SK-N-SH (cell line): ENCODE measurements at regions not wholly inside any gene's neighbourhood (a gene's known extent, or its start where the extent isn't known, plus 50 kb on each side); places are given as distances from the start of the nearest gene placed in this dataset.

Experiments used
- CTCF ChIA-PET: fragments of 300-600, 350-600 bp; formaldehyde crosslinking; extraction: SDS; loops from one replicate; lab custom pipeline; 2021; lab: Yijun Ruan, JAX
- POLR2A ChIA-PET: fragments of 350-600 bp; sonication (Branson Sonifier 250); formaldehyde crosslinking; extraction: SDS; loops from one replicate; lab custom pipeline; 2020; ENCODE audit warnings: antibody characterized with exemption, inconsistent platforms; lab: Yijun Ruan, JAX
- DNase-seq: peaks from one replicate; pipeline ENCODE4 v3.0.0; 2012
- H2AFZ ChIP-seq: fragments of 200-600 bp; sonication (generic); 2 replicates; pipeline ENCODE4 v1.8.1; 2016; ENCODE audit warnings: antibody characterized with exemption, mild to moderate bottlenecking, low read depth
- H3F3A ChIP-seq: fragments of 200-600 bp; sonication (generic); replicated peaks from 2 replicates; pipeline ENCODE3; 2016; ENCODE audit warnings: antibody characterized with exemption, mild to moderate bottlenecking; ENCODE audit not compliant: insufficient read depth
- H3K27ac ChIP-seq, 2 experiments: fragments of 200-500 bp in 1 of 2; fragments of 200-600 bp in 1 of 2; sonication (Bioruptor generic) in 1 of 2; sonication (generic), shearing (Covaris generic) in 1 of 2; 2 replicates each; pipeline versions ENCODE4 v1.5.1 to v1.6.1; 2014 to 2016; ENCODE audit warnings: low read depth in 2 of 2, inconsistent platforms in 1 of 2, low read length in 1 of 2, mild to moderate bottlenecking in 1 of 2, mixed read lengths in 1 of 2
- H3K27me3 ChIP-seq: fragments of 200-600 bp; sonication (generic), shearing (Covaris generic); 2 replicates; pipeline ENCODE4 v1.6.1; 2016; ENCODE audit warnings: mixed run types; ENCODE audit not compliant: insufficient read depth
- H3K36me3 ChIP-seq, 2 experiments: fragments of 200-500 bp in 1 of 2; fragments of 200-600 bp in 1 of 2; sonication (Bioruptor generic) in 1 of 2; sonication (generic) in 1 of 2; replicated peaks in 1 of 2; 2 replicates each; pipeline versions ENCODE3 to v1.5.1; 2014 to 2016; ENCODE audit warnings: low read length in 1 of 2, mild to moderate bottlenecking in 1 of 2; ENCODE audit not compliant: insufficient read depth in 2 of 2, control insufficient read depth in 1 of 2
- H3K4me1 ChIP-seq, 2 experiments: fragments of 200-500 bp in 1 of 2; fragments of 200-600 bp in 1 of 2; sonication (Bioruptor generic) in 1 of 2; sonication (generic), shearing (Covaris generic) in 1 of 2; 2 replicates each; pipeline versions ENCODE4 v1.5.1 to v1.6.1; 2014 to 2016; ENCODE audit warnings: low read depth in 1 of 2, low read length in 1 of 2, mixed run types in 1 of 2; ENCODE audit not compliant: insufficient read depth in 2 of 2, control insufficient read depth in 1 of 2
- H3K4me2 ChIP-seq: fragments of 200-600 bp; sonication (generic), shearing (Covaris generic); 2 replicates; pipeline ENCODE4 v1.6.1; 2017; ENCODE audit warnings: mixed run types
- H3K4me3 ChIP-seq, 2 experiments: fragments of 200-500 bp in 1 of 2; fragments of 200-600 bp in 1 of 2; sonication (Bioruptor generic) in 1 of 2; sonication (generic), shearing (Covaris generic) in 1 of 2; 2 replicates each; pipeline versions ENCODE4 v1.5.1 to v1.8.1; 2014 to 2016; ENCODE audit warnings: low read depth in 2 of 2, inconsistent platforms in 1 of 2, low read length in 1 of 2, mild to moderate bottlenecking in 1 of 2, mixed read lengths in 1 of 2, moderate library complexity in 1 of 2
- H3K79me2 ChIP-seq: fragments of 200-600 bp; sonication (generic); 2 replicates; pipeline ENCODE4 v1.8.1; 2017; ENCODE audit warnings: mild to moderate bottlenecking; ENCODE audit not compliant: insufficient read depth
- H3K9ac ChIP-seq: fragments of 200-600 bp; sonication (generic); 2 replicates; pipeline ENCODE4 v1.6.1; 2017; ENCODE audit warnings: mixed run types
- H3K9me2 ChIP-seq: fragments of 200-600 bp; sonication (generic); 2 replicates; pipeline ENCODE4 v1.6.1; 2017; ENCODE audit warnings: mixed run types
- H3K9me3 ChIP-seq: fragments of 200-600 bp; sonication (generic); 2 replicates; pipeline ENCODE4 v1.6.1; 2017; ENCODE audit warnings: mixed run types, mild to moderate bottlenecking, moderate library complexity
- H4K20me1 ChIP-seq: fragments of 200-600 bp; sonication (generic); 2 replicates; pipeline ENCODE4 v1.6.1; 2017; ENCODE audit warnings: mild to moderate bottlenecking, mixed run types; ENCODE audit not compliant: insufficient read depth
- CHD2 ChIP-seq: fragments of 150-350 bp; IDR thresholded peaks from 2 replicates; pipeline ENCODE4 v1.6.1; 2018; ENCODE audit warnings: low read length; ENCODE audit not compliant: partially characterized antibody
- CTCF ChIP-seq: fragments of 200-600 bp; sonication (generic); IDR thresholded peaks from 2 replicates; pipeline ENCODE4 v1.6.1; 2017; ENCODE audit warnings: antibody characterized with exemption, mild to moderate bottlenecking, moderate library complexity
- ELF1 ChIP-seq: IDR thresholded peaks from 2 replicates; pipeline ENCODE4 v1.4.0; 2012
- FOSL2 ChIP-seq: IDR thresholded peaks from 2 replicates; pipeline ENCODE4 v1.4.0; 2012; ENCODE audit warnings: low read depth, mild to moderate bottlenecking, moderate library complexity, borderline replicate concordance
- FOXM1 ChIP-seq: IDR thresholded peaks from 2 replicates; pipeline ENCODE4 v1.4.0; 2012; ENCODE audit warnings: low read depth, mild to moderate bottlenecking
- GATA2 ChIP-seq: sonication (generic); formaldehyde crosslinking; IDR thresholded peaks from 2 replicates; pipeline ENCODE4 v1.5.0; 2020; ENCODE audit warnings: mild to moderate bottlenecking, missing genetic modification reagents
- NFIC ChIP-seq: IDR thresholded peaks from 2 replicates; pipeline ENCODE4 v1.4.0; 2012; ENCODE audit warnings: borderline replicate concordance
- PBX3 ChIP-seq: IDR thresholded peaks from 2 replicates; pipeline ENCODE4; 2012
- POLR2AphosphoS5 ChIP-seq: IDR thresholded peaks from 2 replicates; pipeline ENCODE4 v1.6.1; 2012; ENCODE audit warnings: low read depth, low read length
- RAD21 ChIP-seq: IDR thresholded peaks from 2 replicates; pipeline ENCODE4 v1.6.1; 2012; ENCODE audit warnings: mild to moderate bottlenecking, low read length
- REST ChIP-seq: IDR thresholded peaks from 2 replicates; pipeline ENCODE4 v1.6.1; 2012; ENCODE audit warnings: mild to moderate bottlenecking, low read depth, low read length, moderate library complexity
- RXRA ChIP-seq: IDR thresholded peaks from 2 replicates; pipeline ENCODE4 v1.4.0; 2012; ENCODE audit warnings: low read depth, mild to moderate bottlenecking, borderline replicate concordance
- SMC3 ChIP-seq: IDR thresholded peaks from 2 replicates; pipeline ENCODE4 v1.6.1; 2012; ENCODE audit warnings: low read depth, low read length, improper control_type of control experiment
- TAF1 ChIP-seq: IDR thresholded peaks from 2 replicates; pipeline ENCODE4 v1.6.1; 2012; ENCODE audit warnings: low read depth, mild to moderate bottlenecking, low read length, moderate library complexity, borderline replicate concordance
- TEAD4 ChIP-seq: IDR thresholded peaks from 2 replicates; pipeline ENCODE4 v1.4.0; 2012; ENCODE audit warnings: mild to moderate bottlenecking, borderline replicate concordance; ENCODE audit not compliant: insufficient read depth
- USF1 ChIP-seq: IDR thresholded peaks from 2 replicates; pipeline ENCODE4 v1.4.0; 2012; ENCODE audit warnings: low read depth, borderline replicate concordance
- USF2 ChIP-seq: fragments of 150-350 bp; IDR thresholded peaks from 2 replicates; pipeline ENCODE4 v1.6.1; 2017; ENCODE audit warnings: antibody characterized with exemption, low read length, low read depth, borderline replicate concordance
- YY1 ChIP-seq: IDR thresholded peaks from 2 replicates; pipeline ENCODE4 v1.4.0; 2012; ENCODE audit warnings: low read depth, mild to moderate bottlenecking
- ZBTB33 ChIP-seq: IDR thresholded peaks from 2 replicates; pipeline ENCODE4 v1.4.0; 2012; ENCODE audit warnings: low read depth, borderline replicate concordance

GRCh38 chr6:74415056-74415455, 719.1 kb downstream of the CD109 start:
- ChIA-PET POLR2A (no interaction called here), CTCF (no interaction called here)
- Histone ChIP-seq H3K9me3 (no peaks in the 10 kb centered on the region), H3K27ac (no peak overlapping the region), H2AFZ (no peak overlapping the region), H3K4me2 (no peak overlapping the region), H3K4me3 (no peak overlapping the region), H4K20me1 (no peaks in the 10 kb centered on the region), H3K9ac (no peak overlapping the region), H3K9me2 (no peaks in the 10 kb centered on the region), H3F3A (no peaks in the 10 kb centered on the region), H3K4me1 (no peaks in the 10 kb centered on the region), H3K79me2 (no peaks in the 10 kb centered on the region), H3K36me3 (no peaks in the 10 kb centered on the region), H3K27me3 (no peaks in the 10 kb centered on the region)
- no peak for TF ChIP-seq TEAD4
- TF ChIP-seq ZBTB33, result no peak
- no peak for TF ChIP-seq GATA2 (CRISPR knock-in tag)
- TF ChIP-seq ELF1, result no peak
- TF ChIP-seq CHD2, result no peak
- no peak for TF ChIP-seq FOSL2
- no peak for TF ChIP-seq REST
- TF ChIP-seq TAF1, result no peak
- no peak for TF ChIP-seq FOXM1
- TF ChIP-seq YY1, result no peak
- no peak for TF ChIP-seq NFIC
- TF ChIP-seq PBX3, result no peak
- TF ChIP-seq RAD21, result no peak
- TF ChIP-seq USF2, result no peak
- no peak for TF ChIP-seq SMC3
- TF ChIP-seq USF1, result no peak
- TF ChIP-seq RXRA, result no peak
- TF ChIP-seq CTCF, result no peak
- no peak for TF ChIP-seq POLR2AphosphoS5
- no peak for DNase-seq
